Right forelimb (tissue), 1 donor: ENCODE measurements at regions not wholly inside any gene's neighbourhood (a gene's known extent, or its start where the extent isn't known, plus 50 kb on each side); places are given as distances from the start of the nearest gene placed in this dataset.
"Not testable (repeated sequence)": the region's sequence is repeated elsewhere in the genome, so short reads cannot be mapped to it uniquely, and the experiment has no call there.

Source experiments
- DNase-seq: peaks from one replicate; pipeline ENCODE4 v3.0.0-alpha.2; 2018

DNA sequence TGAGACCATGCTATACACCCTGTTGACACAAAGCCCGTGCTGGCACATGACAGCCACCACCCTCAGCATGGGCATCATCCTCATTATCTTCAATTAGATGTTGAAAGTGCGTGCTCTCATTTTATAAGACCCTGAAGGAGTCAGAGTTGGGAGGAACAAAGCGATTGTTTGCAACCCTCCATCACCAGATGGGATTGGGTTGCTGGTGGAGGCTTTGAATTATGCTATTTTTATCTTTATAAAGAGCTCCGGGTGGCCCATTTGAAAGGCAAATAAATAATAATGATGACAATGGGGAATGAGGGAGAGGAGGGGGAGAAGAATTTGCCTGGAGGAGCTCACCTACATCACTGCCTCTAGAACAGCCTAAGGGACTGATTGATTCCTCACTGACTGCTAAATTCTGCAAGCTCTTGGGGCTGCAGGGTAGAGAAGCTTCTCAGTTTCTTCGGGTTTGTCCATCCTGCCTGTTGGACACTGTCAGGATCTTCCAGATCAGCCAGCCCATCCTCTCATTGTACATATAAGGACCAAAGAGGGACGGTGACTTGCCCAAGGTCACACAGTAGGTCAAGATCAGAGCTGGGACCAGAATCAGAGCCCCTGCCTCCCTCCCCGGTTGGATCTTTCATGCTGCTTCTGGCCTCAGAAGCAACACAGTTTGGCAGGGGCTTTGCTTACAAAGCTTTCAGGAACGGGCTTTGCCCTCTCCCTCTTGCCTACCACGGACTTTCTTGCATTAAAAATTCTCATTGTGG lies 130.9 kb upstream of the ZBTB40 start:
- no peak for DNase-seq

- DNase-seq = no peak
Observed at GRCh38 chr1:22321917-22322316, 129.7 kb upstream of the ZBTB40 start.

DNA sequence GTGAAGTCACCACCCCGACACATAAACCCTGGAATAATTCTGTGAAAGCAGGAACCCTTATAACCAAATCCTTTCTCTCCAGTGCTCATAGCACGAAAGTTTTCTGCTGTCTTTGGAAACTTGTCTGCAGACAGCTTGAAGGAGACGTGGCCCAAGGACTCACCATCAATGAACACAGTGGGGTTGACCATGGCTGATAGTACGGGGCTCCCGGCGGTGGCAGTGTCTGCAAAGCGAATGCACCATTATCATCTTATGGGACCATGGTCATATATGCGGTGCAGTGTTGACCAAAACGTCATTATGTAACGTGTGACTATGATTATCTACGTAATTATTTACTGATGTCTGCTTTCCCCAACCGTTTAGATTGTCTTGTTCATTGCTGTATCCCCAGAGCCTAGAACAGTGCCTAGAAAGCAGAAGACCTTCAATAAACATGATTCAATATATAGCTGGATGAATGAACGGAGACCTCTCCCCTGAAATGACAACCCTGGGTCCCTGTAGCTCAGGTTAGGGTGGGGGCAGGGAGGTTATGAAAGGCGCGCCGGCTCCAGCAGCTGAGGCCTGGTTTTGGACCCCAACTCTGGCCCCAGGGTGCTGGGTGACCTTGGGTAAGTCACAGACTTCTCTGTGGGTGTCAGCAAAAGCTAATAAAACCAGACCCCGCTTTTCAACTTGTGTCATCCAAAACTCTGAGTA lies 128.4 kb upstream of the ZBTB40 start:
- DNase-seq = no peak

- no peak for DNase-seq
Observed at GRCh38 chr1:22323846-22324504, 127.7 kb upstream of the ZBTB40 start.

DNA sequence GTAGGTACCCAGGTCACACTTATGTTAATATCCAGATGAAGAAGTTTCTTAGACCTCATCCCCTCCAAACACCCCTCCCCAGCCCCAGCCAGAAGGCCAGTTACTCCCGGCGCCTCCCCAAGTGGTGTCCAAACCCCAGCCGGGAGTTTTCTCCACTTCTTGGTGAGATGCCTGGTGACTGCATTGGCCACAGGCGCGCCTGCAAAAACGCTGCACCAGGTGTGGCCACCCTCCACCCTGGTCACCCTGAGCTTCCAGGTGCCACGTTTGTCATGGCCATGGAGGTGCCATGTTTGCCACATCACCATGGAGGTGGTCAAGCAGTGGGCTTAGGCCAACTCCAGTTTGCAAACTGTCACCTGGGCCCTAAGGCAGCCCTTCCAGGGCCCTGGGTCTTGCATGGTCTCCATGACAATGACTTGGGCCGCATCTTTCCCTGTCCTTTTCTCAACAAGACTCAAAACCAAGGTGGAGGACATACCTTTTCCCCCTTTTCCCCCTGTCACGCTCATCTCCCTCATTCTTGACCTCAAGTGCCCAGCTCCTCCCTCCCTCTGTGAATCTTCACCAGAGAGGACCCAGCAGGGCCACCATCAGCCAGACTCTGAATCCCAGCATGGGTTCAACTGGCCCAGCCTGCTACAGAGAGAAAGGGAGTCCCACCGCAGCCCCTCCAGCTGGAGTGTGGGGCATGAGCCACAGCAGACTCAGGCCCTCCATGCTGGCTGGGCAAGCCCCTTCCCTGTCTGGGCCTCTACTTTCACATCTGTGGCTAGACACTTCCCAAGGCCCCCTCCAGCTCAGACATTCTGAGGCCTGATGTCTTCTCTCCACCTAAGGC lies 125.9 kb upstream of the ZBTB40 start:
- peak; percentile 25 for DNase-seq

GRCh38 chr1:22326372-22326915 lies 125.2 kb upstream of the ZBTB40 start:
- peak; percentile 34 for DNase-seq

DNA sequence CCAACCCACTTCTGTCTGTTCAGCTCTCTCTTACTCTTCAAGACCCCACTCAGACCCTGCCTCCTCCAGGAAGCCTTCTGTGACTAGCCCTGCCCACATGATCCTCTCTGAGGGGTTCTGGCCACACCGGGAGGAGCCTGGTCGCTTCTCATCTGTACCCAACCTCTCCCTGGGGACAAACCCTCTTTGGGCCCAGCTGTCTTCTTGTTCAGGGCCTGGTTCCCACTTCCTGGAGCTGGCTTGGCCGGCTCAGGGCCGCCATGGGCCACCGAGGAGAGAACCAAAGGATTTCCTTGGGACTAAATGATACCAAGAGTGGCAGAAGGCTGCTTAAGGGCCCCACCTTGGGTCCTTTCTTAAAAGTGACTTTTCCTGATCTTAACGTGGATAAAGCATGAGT lies 124.7 kb upstream of the ZBTB40 start:
- no peak for DNase-seq

DNA sequence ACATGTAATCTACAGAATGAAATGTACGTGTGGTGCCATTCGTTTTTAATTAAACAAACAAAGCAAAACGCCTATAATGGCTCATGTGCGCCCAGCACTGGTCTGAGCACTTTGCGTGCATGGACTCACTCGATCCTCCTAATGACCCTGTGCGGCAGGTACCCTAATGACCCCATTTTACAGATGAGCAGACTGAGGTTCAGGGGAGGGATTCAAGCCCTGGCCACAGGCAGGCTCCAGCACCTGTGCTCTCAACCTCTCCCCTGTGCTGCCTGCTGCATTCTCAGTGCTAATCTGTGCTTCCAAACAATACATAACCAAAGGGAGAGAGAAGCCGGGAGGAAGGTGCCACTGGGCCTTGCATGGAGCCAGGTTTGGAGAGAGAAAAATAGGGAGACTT lies 124.2 kb upstream of the ZBTB40 start:
- no peak for DNase-seq

- peak; percentile 46 for DNase-seq
Observed at GRCh38 chr1:22328331-22329147, 123.1 kb upstream of the ZBTB40 start.

GRCh38 chr1:22329148-22329515 lies 122.5 kb upstream of the ZBTB40 start:
- DNase-seq = peak; percentile 34

GRCh38 chr1:22330092-22330759 lies 121.4 kb upstream of the ZBTB40 start:
- DNase-seq = peak; percentile 29

- DNase-seq = no peak
Observed at GRCh38 chr1:22330760-22331119, 120.9 kb upstream of the ZBTB40 start.

- DNase-seq = peak; percentile 41
Observed at GRCh38 chr1:22331618-22332423, 119.8 kb upstream of the ZBTB40 start.

GRCh38 chr1:22332424-22332717 lies 119.3 kb upstream of the ZBTB40 start:
- peak; percentile 39 for DNase-seq

DNA sequence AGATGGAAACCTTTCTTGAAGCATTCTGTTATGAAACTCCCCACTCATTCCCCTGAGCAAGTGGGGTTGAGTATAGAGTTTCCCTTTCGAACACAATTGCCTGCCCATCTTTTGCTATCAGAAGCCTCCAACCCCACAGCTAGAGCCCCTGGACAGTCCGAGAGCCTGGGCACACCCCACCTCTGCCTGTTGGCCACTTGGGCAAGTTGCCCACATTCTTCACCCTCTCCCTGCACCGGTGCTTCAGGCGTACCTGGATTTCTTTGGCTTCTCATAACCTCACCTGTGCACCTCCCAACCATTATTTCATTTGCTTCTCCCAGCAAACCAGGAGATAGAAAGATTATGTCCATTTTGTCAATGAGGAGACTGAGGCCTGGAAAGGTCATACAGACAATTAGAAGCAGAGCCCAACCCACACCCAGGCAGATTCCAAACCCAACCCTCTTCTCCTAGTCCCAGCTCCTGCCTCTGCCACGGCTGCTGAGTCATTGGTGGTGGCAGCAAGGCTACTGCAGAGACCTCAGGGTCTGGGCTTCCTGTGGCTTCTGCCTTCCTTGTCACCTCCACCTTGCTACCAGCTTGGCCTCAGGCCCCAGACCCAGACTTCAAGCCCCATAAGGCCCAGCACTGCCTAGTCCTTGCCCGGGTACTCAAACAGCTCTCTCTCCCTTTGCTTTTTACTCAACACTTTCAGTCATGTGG lies 118.7 kb upstream of the ZBTB40 start:
- DNase-seq = peak; percentile 21

GRCh38 chr1:22333516-22334121 lies 118.0 kb upstream of the ZBTB40 start:
- DNase-seq = peak; percentile 2

GRCh38 chr1:22334860-22335550 lies 116.6 kb upstream of the ZBTB40 start:
- DNase-seq = no peak

GRCh38 chr1:22336274-22336673 lies 115.4 kb upstream of the ZBTB40 start:
- not testable (repeated sequence) for DNase-seq
